B cell (primary cell): ENCODE measurements at regions not wholly inside any gene's neighbourhood (a gene's known extent, or its start where the extent isn't known, plus 50 kb on each side); places are given as distances from the start of the nearest gene placed in this dataset.

ENCODE experiments used
- EZH2 ChIP-seq: IDR thresholded peaks from 2 replicates; pipeline ENCODE4 v1.6.1; 2012; ENCODE audit warnings: borderline replicate concordance, low read depth, mild to moderate bottlenecking, moderate library complexity, low read length; ENCODE audit not compliant: insufficient read depth, poor library complexity, severe bottlenecking
- TF ChIP-seq, protein P1 (sequence below): fragments of 200-600 bp; IDR thresholded peaks from one replicate; pipeline ENCODE4 v1.8.0; 2022; ENCODE audit warnings: antibody characterized with exemption, mild to moderate bottlenecking

DNA sequence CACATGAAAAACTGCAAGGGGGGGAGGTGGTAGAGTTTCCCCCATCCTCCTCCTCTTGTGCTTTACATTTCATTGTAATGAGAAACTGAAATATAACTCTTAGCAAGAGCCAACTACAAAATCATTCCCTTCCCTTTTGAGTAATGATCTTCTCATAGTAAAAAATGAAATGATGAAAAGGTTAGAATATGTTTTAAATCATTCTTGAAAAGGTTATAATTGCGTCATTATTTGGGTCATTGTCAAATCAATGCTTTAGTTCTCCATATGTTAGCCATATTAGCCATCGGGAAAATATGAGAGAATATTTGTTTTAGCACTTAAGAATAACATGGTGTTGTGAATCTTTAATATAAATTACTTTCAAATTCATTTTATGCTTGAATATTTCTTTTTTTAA is 1185.0 kb upstream of the CDH18 start:
- TF ChIP-seq, protein P1, sequence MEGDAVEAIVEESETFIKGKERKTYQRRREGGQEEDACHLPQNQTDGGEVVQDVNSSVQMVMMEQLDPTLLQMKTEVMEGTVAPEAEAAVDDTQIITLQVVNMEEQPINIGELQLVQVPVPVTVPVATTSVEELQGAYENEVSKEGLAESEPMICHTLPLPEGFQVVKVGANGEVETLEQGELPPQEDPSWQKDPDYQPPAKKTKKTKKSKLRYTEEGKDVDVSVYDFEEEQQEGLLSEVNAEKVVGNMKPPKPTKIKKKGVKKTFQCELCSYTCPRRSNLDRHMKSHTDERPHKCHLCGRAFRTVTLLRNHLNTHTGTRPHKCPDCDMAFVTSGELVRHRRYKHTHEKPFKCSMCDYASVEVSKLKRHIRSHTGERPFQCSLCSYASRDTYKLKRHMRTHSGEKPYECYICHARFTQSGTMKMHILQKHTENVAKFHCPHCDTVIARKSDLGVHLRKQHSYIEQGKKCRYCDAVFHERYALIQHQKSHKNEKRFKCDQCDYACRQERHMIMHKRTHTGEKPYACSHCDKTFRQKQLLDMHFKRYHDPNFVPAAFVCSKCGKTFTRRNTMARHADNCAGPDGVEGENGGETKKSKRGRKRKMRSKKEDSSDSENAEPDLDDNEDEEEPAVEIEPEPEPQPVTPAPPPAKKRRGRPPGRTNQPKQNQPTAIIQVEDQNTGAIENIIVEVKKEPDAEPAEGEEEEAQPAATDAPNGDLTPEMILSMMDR = no peak
- no peak for TF ChIP-seq EZH2
